Endothelial cell of umbilical vein (primary cell): ENCODE measurements at regions not wholly inside any gene's neighbourhood (a gene's known extent, or its start where the extent isn't known, plus 50 kb on each side); places are given as distances from the start of the nearest gene placed in this dataset.

Experiments
- BruUV-seq: library from RNA; stranded (reverse); fragments of 400-500 nt; replicated peaks from 2 replicates; lab custom pipeline; 2021; lab: Mats Ljungman, UMichigan
- CTCF ChIA-PET: fragments of 300-600, 350-600 bp; sonication (Branson Sonifier 250); formaldehyde crosslinking; loops from one replicate; lab custom pipeline; 2021; ENCODE audit warnings: antibody characterized with exemption, inconsistent platforms; lab: Charles Lee
- POLR2A ChIA-PET: fragments of 300-600, 350-600 bp; sonication (Branson Sonifier 250); formaldehyde crosslinking; loops from one replicate; lab custom pipeline; 2021; ENCODE audit warnings: antibody characterized with exemption, inconsistent platforms; lab: Charles Lee
- DNase-seq: peaks from one replicate; pipeline ENCODE4 v3.0.0-alpha.2; 2011; ENCODE audit warnings: low read depth, low spot score
- FAIRE-seq: peaks from 2 replicates; lab custom pipeline; 2011; peaks lifted over from hg19 to GRCh38; lab: Jason Lieb, UNC
- H2AFZ ChIP-seq: 2 replicates; pipeline ENCODE4 v1.6.0; 2012; ENCODE audit warnings: low read depth, low read length, control low read depth, inconsistent platforms
- H3K27ac ChIP-seq: 2 replicates; pipeline ENCODE4 v1.5.1; 2011; ENCODE audit warnings: low read depth, mild to moderate bottlenecking, control low read depth, low read length, moderate library complexity; ENCODE audit not compliant: insufficient read depth
- H3K27me3 ChIP-seq, 2 experiments: 2 replicates each; pipeline versions ENCODE4 v1.6.0 to v1.6.1; 2011; ENCODE audit warnings: low read length in 2 of 2, mixed read lengths in 1 of 2; ENCODE audit not compliant: control insufficient read depth in 2 of 2, insufficient read depth in 2 of 2
- H3K36me3 ChIP-seq, 2 experiments: 2 replicates in 1 of 2; 3 replicates in 1 of 2; pipeline ENCODE4 v1.5.1; 2011; ENCODE audit warnings: low read length in 2 of 2, mild to moderate bottlenecking in 1 of 2, moderate library complexity in 1 of 2; ENCODE audit not compliant: control insufficient read depth in 2 of 2, insufficient read depth in 2 of 2; ENCODE audit errors: extremely low read depth in 1 of 2
- H3K4me1 ChIP-seq: 3 replicates; pipeline ENCODE4 v1.5.1; 2011; ENCODE audit warnings: mild to moderate bottlenecking, low read length; ENCODE audit not compliant: control insufficient read depth, insufficient read depth; ENCODE audit errors: extremely low read depth
- H3K4me2 ChIP-seq: 2 replicates; pipeline ENCODE4 v1.6.1; 2011; ENCODE audit warnings: low read length, control low read depth, mixed read lengths; ENCODE audit not compliant: insufficient read depth
- H3K4me3 ChIP-seq, 3 experiments: fragments of 200-600 bp in 1 of 3; sonication (generic), shearing (Covaris generic) in 1 of 3; replicated peaks in 1 of 3; 2 replicates each; pipeline ENCODE4 v1.5.1; 2011 to 2016; ENCODE audit warnings: control low read depth in 3 of 3, low read length in 3 of 3, mild to moderate bottlenecking in 2 of 3, inconsistent platforms in 1 of 3, low read depth in 1 of 3, moderate library complexity in 1 of 3; ENCODE audit not compliant: insufficient read depth in 1 of 3
- H3K79me2 ChIP-seq: 2 replicates; pipeline ENCODE4 v1.6.0; 2012; ENCODE audit warnings: low read length, inconsistent platforms; ENCODE audit not compliant: control insufficient read depth, insufficient read depth
- H3K9ac ChIP-seq: replicated peaks from 2 replicates; pipeline ENCODE3; 2011; ENCODE audit warnings: low read length, control low read depth; ENCODE audit not compliant: insufficient read depth; ENCODE audit errors: extremely low read depth
- H3K9me1 ChIP-seq: replicated peaks from 3 replicates; pipeline ENCODE4 v1.6.0; 2011; ENCODE audit warnings: mild to moderate bottlenecking, low read length; ENCODE audit not compliant: control insufficient read depth, insufficient read depth; ENCODE audit errors: extremely low read depth
- H3K9me3 ChIP-seq: replicated peaks from 2 replicates; pipeline ENCODE4 v1.5.1; 2012; ENCODE audit warnings: low read length, inconsistent platforms; ENCODE audit not compliant: control insufficient read depth, insufficient read depth
- H4K20me1 ChIP-seq: replicated peaks from 2 replicates; pipeline ENCODE3; 2011; ENCODE audit warnings: mild to moderate bottlenecking, low read length; ENCODE audit not compliant: control insufficient read depth, insufficient read depth; ENCODE audit errors: extremely low read depth
- EZH2 ChIP-seq: IDR thresholded peaks from 2 replicates; pipeline ENCODE4 v1.6.1; 2012; ENCODE audit warnings: borderline replicate concordance, low read depth, mild to moderate bottlenecking, moderate library complexity, low read length, inconsistent platforms; ENCODE audit not compliant: severe bottlenecking
- FOS ChIP-seq: IDR thresholded peaks from 2 replicates; pipeline ENCODE4 v1.6.1; 2011; ENCODE audit warnings: mild to moderate bottlenecking, low read length, moderate library complexity, borderline replicate concordance; ENCODE audit not compliant: insufficient read depth
- GATA2 ChIP-seq: IDR thresholded peaks from 2 replicates; pipeline ENCODE4 v1.7.0; 2011; ENCODE audit warnings: low read depth, mild to moderate bottlenecking, moderate library complexity, mixed read lengths, low read length; ENCODE audit not compliant: insufficient read length, insufficient read depth
- JUN ChIP-seq: IDR thresholded peaks from 2 replicates; pipeline ENCODE4 v1.6.1; 2011; ENCODE audit warnings: borderline replicate concordance, low read depth; ENCODE audit not compliant: insufficient read length, insufficient read depth
- MYC ChIP-seq: IDR thresholded peaks from one replicate; pipeline ENCODE4 v1.6.1; 2011; ENCODE audit warnings: mild to moderate bottlenecking, low read depth, low read length
- POLR2A ChIP-seq: IDR thresholded peaks from 2 replicates; pipeline ENCODE4 v1.6.1; 2012; ENCODE audit warnings: low read depth, mild to moderate bottlenecking, control low read depth, low read length
- POLR2AphosphoS5 ChIP-seq: IDR thresholded peaks from 2 replicates; pipeline ENCODE4 v1.6.1; 2012; ENCODE audit warnings: low read depth, mild to moderate bottlenecking, control low read depth, low read length, moderate library complexity; ENCODE audit not compliant: insufficient read depth
- dilution Hi-C: fragments of 300-500 bp; cut with MboI; formaldehyde crosslinking; loops from one replicate; pipeline ENCODE4 v1.15.0; 2019; ENCODE audit warnings: low sequenced_read_pairs; ENCODE audit not compliant: extremely low pct_ligation_motif_present
- intact Hi-C: fragments of 100-400 bp; cut with micrococcal nuclease; formaldehyde crosslinking; loops from one replicate; pipeline ENCODE4 v1.10.0; 2022
- TF ChIP-seq, protein P1 (sequence below), 2 donors: IDR thresholded peaks; 1 replicate in 1 of 2; 2 replicates in 1 of 2; pipeline ENCODE4 v1.5.1; 2011; ENCODE audit warnings: low read length in 2 of 2, mild to moderate bottlenecking in 2 of 2, moderate library complexity in 2 of 2, control low read depth in 1 of 2, inconsistent platforms in 1 of 2, low read depth in 1 of 2; ENCODE audit not compliant: insufficient read depth in 1 of 2; ENCODE audit errors: extremely low read depth in 1 of 2
- TF ChIP-seq, protein P2 (sequence below): IDR thresholded peaks from 2 replicates; pipeline ENCODE4 v1.6.1; 2011; ENCODE audit not compliant: insufficient read depth, insufficient read length

DNA sequence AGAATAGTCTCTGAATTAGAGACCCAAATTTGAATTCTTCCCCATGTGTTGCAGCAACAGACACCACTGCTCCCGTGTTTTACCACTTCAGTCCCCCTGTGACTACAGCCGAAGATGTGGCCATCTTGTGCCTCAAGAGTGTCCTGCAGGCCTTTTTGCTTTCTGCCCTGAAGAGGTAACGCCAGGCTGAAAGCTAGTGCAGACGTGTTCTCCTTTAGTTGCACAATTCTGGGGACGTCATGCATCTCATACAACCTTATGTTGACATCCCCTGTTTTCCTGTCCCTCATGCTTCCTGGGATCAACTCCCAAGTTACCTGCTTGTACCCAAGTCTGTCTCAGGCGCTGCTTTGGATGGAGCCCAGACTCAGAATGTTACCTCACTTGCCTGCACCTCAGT, 69.1 kb upstream of the SLC22A23 start:
- Histone ChIP-seq H3K9me1 (no peaks in the 10 kb centered on the region), H3K27ac (no peak overlapping the region), H3K4me2 (no peak overlapping the region), H3K9me3 (no peaks in the 10 kb centered on the region), H2AFZ (no peak overlapping the region), H3K36me3 (no peaks in the 10 kb centered on the region), H3K79me2 (no peaks in the 10 kb centered on the region), H4K20me1 (no peaks in the 10 kb centered on the region), H3K4me1 (no peaks in the 10 kb centered on the region), H3K4me3 (no peak overlapping the region), H3K9ac (no peak overlapping the region), H3K27me3 (peaks cover 10 to 16% of the 10 kb centered on the region in 2 experiments)
- intact Hi-C loops = no loop called here
- dilution Hi-C loops = no loop called here
- no TSS peak for BruUV-seq
- no peak for FAIRE-seq
- no peak for DNase-seq
- TF ChIP-seq EZH2 (no peak), POLR2AphosphoS5 (no peak), FOS (no peak), JUN (no peak), POLR2A (no peak)
- TF ChIP-seq, protein P1, sequence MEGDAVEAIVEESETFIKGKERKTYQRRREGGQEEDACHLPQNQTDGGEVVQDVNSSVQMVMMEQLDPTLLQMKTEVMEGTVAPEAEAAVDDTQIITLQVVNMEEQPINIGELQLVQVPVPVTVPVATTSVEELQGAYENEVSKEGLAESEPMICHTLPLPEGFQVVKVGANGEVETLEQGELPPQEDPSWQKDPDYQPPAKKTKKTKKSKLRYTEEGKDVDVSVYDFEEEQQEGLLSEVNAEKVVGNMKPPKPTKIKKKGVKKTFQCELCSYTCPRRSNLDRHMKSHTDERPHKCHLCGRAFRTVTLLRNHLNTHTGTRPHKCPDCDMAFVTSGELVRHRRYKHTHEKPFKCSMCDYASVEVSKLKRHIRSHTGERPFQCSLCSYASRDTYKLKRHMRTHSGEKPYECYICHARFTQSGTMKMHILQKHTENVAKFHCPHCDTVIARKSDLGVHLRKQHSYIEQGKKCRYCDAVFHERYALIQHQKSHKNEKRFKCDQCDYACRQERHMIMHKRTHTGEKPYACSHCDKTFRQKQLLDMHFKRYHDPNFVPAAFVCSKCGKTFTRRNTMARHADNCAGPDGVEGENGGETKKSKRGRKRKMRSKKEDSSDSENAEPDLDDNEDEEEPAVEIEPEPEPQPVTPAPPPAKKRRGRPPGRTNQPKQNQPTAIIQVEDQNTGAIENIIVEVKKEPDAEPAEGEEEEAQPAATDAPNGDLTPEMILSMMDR (IDR thresholded peaks at IDR 0.05; ENCODE audit: extremely low read depth in 1 of 2, insufficient read depth in 1 of 2, low read depth in 1 of 2, low read length in 2 of 2) = no peak
- ChIA-PET POLR2A (no interaction called here), CTCF (no interaction called here)

DNA sequence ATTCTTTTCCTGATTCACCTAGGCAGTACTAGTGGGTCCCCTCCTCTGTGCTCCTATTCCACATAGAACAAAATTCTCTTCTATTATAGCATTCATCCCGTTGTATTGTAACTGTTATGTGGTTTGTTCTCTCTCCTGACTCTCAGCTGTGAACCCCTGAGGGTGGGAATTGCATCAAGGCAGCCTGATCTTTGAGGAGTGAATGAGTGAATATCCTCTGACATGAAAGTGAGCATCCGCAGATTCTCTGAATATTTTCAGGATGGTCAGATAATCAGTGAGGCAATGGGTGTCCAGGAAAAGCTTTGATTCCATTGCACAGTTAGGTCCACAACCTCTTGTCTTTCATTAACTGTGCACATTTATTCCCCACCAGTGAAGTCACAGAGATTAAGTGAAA, 67.6 kb upstream of the SLC22A23 start:
- H3K79me2 ChIP-seq = no peaks in the 10 kb centered on the region
- ChIA-PET CTCF (no interaction called here), POLR2A (no interaction called here)
- H3K9ac ChIP-seq = no peak overlapping the region
- no peak overlapping the region for H3K4me2 ChIP-seq
- intact Hi-C loops (no loop called here), dilution Hi-C loops (no loop called here)
- H3K9me1 ChIP-seq = no peaks in the 10 kb centered on the region
- FAIRE-seq (no peak), DNase-seq (no peak)
- H3K4me1 ChIP-seq = no peaks in the 10 kb centered on the region
- H3K36me3 ChIP-seq = no peaks in the 10 kb centered on the region
- no peaks in the 10 kb centered on the region for H4K20me1 ChIP-seq
- H3K4me3 ChIP-seq = no peak overlapping the region
- no peaks in the 10 kb centered on the region for H3K9me3 ChIP-seq
- H2AFZ ChIP-seq = no peak overlapping the region
- TF ChIP-seq EZH2 = no peak
- no peak for TF ChIP-seq GATA2
- TF ChIP-seq, protein P1 (IDR thresholded peaks at IDR 0.05; ENCODE audit: extremely low read depth in 1 of 2, insufficient read depth in 1 of 2, low read depth in 1 of 2, low read length in 2 of 2) = no peak
- TF ChIP-seq JUN = no peak
- TF ChIP-seq, protein P2, sequence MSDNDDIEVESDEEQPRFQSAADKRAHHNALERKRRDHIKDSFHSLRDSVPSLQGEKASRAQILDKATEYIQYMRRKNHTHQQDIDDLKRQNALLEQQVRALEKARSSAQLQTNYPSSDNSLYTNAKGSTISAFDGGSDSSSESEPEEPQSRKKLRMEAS = no peak
- TF ChIP-seq POLR2AphosphoS5 = no peak
- TF ChIP-seq POLR2A = no peak
- TF ChIP-seq FOS = no peak
- no peak for TF ChIP-seq MYC
- no peak overlapping the region for H3K27ac ChIP-seq
- peaks cover 11 to 27% of the 10 kb centered on the region in 2 experiments for H3K27me3 ChIP-seq
- BruUV-seq = no TSS peak
